ENCODE measurements at regions not wholly inside any gene's neighbourhood (a gene's known extent, or its start where the extent isn't known, plus 50 kb on each side); places are given as distances from the start of the nearest gene placed in this dataset.

GRCh38 chr12:63090716-63091115, 60.3 kb downstream of the AVPR1A start:
- CTCF ChIA-PET: no interaction called here
- BruUV-seq (replicated peaks): no TSS peak
- H3K36me3 ChIP-seq (ENCODE audit: insufficient read depth, low read length, poor library complexity, severe bottlenecking): no peaks in the 10 kb centered on the region

GRCh38 chr12:63086149-63086915, 64.7 kb downstream of the AVPR1A start:
- no peak for DNase-seq (ENCODE audit: low spot score)
- ChIA-PET POLR2A (ENCODE audit: low non-redundant PET) (no interaction called here), CTCF (no interaction called here)
- Histone ChIP-seq H3K4me1 (ENCODE audit: insufficient read depth, low read length, poor library complexity, severe bottlenecking) (no peaks in the 10 kb centered on the region), H3K4me3 (ENCODE audit: low read depth, low read length, poor library complexity, severe bottlenecking) (no peak overlapping the region), H3K27me3 (replicated peaks; ENCODE audit: insufficient read depth, low read depth, low read length, poor library complexity) (no peaks in the 10 kb centered on the region), H3K36me3 (ENCODE audit: insufficient read depth, low read length, poor library complexity, severe bottlenecking) (no peaks in the 10 kb centered on the region), H3K27ac (ENCODE audit: low read depth, low read length, poor library complexity, severe bottlenecking) (no peak overlapping the region), H3K9me3 (ENCODE audit: low read depth, low read length, poor library complexity, severe bottlenecking) (no peaks in the 10 kb centered on the region)
- BruUV-seq (replicated peaks): no TSS peak
- intact Hi-C loops (cut with micrococcal nuclease; ENCODE audit: unreplicated experiment): no loop called here
- TF ChIP-seq CTCF (conservative IDR thresholded peaks at IDR 0.05; ENCODE audit: low read depth, low read length) (no peak), EZH2 (IDR thresholded peaks at IDR 0.05; ENCODE audit: borderline replicate concordance, low read depth, low read length, poor library complexity, severe bottlenecking) (no peak)

More at GRCh38 chr12:63090716-63091115, 60.3 kb downstream of the AVPR1A start:
- Histone ChIP-seq H3K4me1 (ENCODE audit: insufficient read depth, low read length, poor library complexity, severe bottlenecking) (no peaks in the 10 kb centered on the region), H3K4me3 (ENCODE audit: low read depth, low read length, poor library complexity, severe bottlenecking) (no peak overlapping the region), H3K9me3 (ENCODE audit: low read depth, low read length, poor library complexity, severe bottlenecking) (no peaks in the 10 kb centered on the region), H3K27ac (ENCODE audit: low read depth, low read length, poor library complexity, severe bottlenecking) (no peak overlapping the region), H3K27me3 (replicated peaks; ENCODE audit: insufficient read depth, low read depth, low read length, poor library complexity) (no peaks in the 10 kb centered on the region)
- no peak for DNase-seq (ENCODE audit: low spot score)
- POLR2A ChIA-PET (ENCODE audit: low non-redundant PET): no interaction called here
- no peak for TF ChIP-seq EZH2 (IDR thresholded peaks at IDR 0.05; ENCODE audit: borderline replicate concordance, low read depth, low read length, poor library complexity, severe bottlenecking)
- TF ChIP-seq CTCF (conservative IDR thresholded peaks at IDR 0.05; ENCODE audit: low read depth, low read length): no peak
- intact Hi-C loops (cut with micrococcal nuclease; ENCODE audit: unreplicated experiment): no loop called here

- ChIA-PET POLR2A (ENCODE audit: low non-redundant PET) (no interaction called here), CTCF (no interaction called here)
- no peaks in the 10 kb centered on the region for H3K36me3 ChIP-seq (ENCODE audit: insufficient read depth, low read length, poor library complexity, severe bottlenecking)
- no peak overlapping the region for H3K4me3 ChIP-seq (ENCODE audit: low read depth, low read length, poor library complexity, severe bottlenecking)
- intact Hi-C loops (cut with micrococcal nuclease; ENCODE audit: unreplicated experiment): no loop called here
- no peak for DNase-seq (ENCODE audit: low spot score)
- H3K9me3 ChIP-seq (ENCODE audit: low read depth, low read length, poor library complexity, severe bottlenecking): no peaks in the 10 kb centered on the region
- no peaks in the 10 kb centered on the region for H3K4me1 ChIP-seq (ENCODE audit: insufficient read depth, low read length, poor library complexity, severe bottlenecking)
- no peaks in the 10 kb centered on the region for H3K27me3 ChIP-seq (replicated peaks; ENCODE audit: insufficient read depth, low read depth, low read length, poor library complexity)
- no peak for TF ChIP-seq CTCF (conservative IDR thresholded peaks at IDR 0.05; ENCODE audit: low read depth, low read length)
- TF ChIP-seq EZH2 (IDR thresholded peaks at IDR 0.05; ENCODE audit: borderline replicate concordance, low read depth, low read length, poor library complexity, severe bottlenecking): no peak
- BruUV-seq (replicated peaks): no TSS peak
- H3K27ac ChIP-seq (ENCODE audit: low read depth, low read length, poor library complexity, severe bottlenecking): no peak overlapping the region
Measured at GRCh38 chr12:63085120-63085519, 65.9 kb downstream of the AVPR1A start.
